ENCODE measurements at regions not wholly inside any gene's neighbourhood (a gene's known extent, or its start where the extent isn't known, plus 50 kb on each side); places are given as distances from the start of the nearest gene placed in this dataset.

GRCh38 chr2:104537116-104537515 is 316.8 kb upstream of the POU3F3 start:
- DNase-seq (ENCODE audit: low spot score) (no peak), ATAC-seq (ENCODE audit: insufficient number of reproducible peaks, low FRiP score, low read depth) (no peak)
- H3K27me3 ChIP-seq (replicated peaks; ENCODE audit: insufficient read depth), result no peaks in the 10 kb centered on the region
- TF ChIP-seq CTCF (IDR thresholded peaks at IDR 0.05), result no peak
- no peak overlapping the region for H3K27ac ChIP-seq
- no peak overlapping the region for H3K4me3 ChIP-seq
- H3K36me3 ChIP-seq, result no peaks in the 10 kb centered on the region
- H3K4me1 ChIP-seq (ENCODE audit: control insufficient read depth in 1 of 2, low read depth in 2 of 2), result no peaks in the 10 kb centered on the region
- H3K9me3 ChIP-seq, result no peaks in the 10 kb centered on the region

GRCh38 chr2:104538077-104538476 is 315.8 kb upstream of the POU3F3 start:
- Histone ChIP-seq H3K4me1 (ENCODE audit: control insufficient read depth in 1 of 2, low read depth in 2 of 2) (no peaks in the 10 kb centered on the region), H3K27me3 (replicated peaks; ENCODE audit: insufficient read depth) (no peaks in the 10 kb centered on the region), H3K27ac (no peak overlapping the region), H3K9me3 (no peaks in the 10 kb centered on the region), H3K36me3 (no peaks in the 10 kb centered on the region), H3K4me3 (no peak overlapping the region)
- ATAC-seq (ENCODE audit: insufficient number of reproducible peaks, low FRiP score, low read depth), result no peak
- DNase-seq (ENCODE audit: low spot score), result no peak
- no peak for TF ChIP-seq CTCF (IDR thresholded peaks at IDR 0.05)

GRCh38 chr2:104539649-104540048 is 314.3 kb upstream of the POU3F3 start:
- no peak for TF ChIP-seq CTCF (IDR thresholded peaks at IDR 0.05)
- Histone ChIP-seq H3K36me3 (no peaks in the 10 kb centered on the region), H3K27me3 (replicated peaks; ENCODE audit: insufficient read depth) (no peaks in the 10 kb centered on the region), H3K27ac (no peak overlapping the region), H3K9me3 (no peaks in the 10 kb centered on the region), H3K4me3 (no peak overlapping the region), H3K4me1 (ENCODE audit: control insufficient read depth in 1 of 2, low read depth in 2 of 2) (no peaks in the 10 kb centered on the region)
- DNase-seq (ENCODE audit: low spot score), result no peak
- ATAC-seq (ENCODE audit: insufficient number of reproducible peaks, low FRiP score, low read depth), result no peak

GRCh38 chr2:104545055-104545454 is 308.9 kb upstream of the POU3F3 start:
- Histone ChIP-seq H3K27ac (no peak overlapping the region), H3K36me3 (no peaks in the 10 kb centered on the region), H3K4me3 (no peak overlapping the region), H3K27me3 (replicated peaks; ENCODE audit: insufficient read depth) (no peaks in the 10 kb centered on the region), H3K9me3 (no peaks in the 10 kb centered on the region), H3K4me1 (ENCODE audit: control insufficient read depth in 1 of 2, low read depth in 2 of 2) (no peaks in the 10 kb centered on the region)
- no peak for DNase-seq (ENCODE audit: low spot score)
- ATAC-seq (ENCODE audit: insufficient number of reproducible peaks, low FRiP score, low read depth), result no peak
- TF ChIP-seq CTCF (IDR thresholded peaks at IDR 0.05), result no peak

- no peak for DNase-seq (ENCODE audit: low spot score)
- no peak for ATAC-seq (ENCODE audit: insufficient number of reproducible peaks, low FRiP score, low read depth)
Observed at GRCh38 chr2:104546537-104546936, 307.4 kb upstream of the POU3F3 start.

More at GRCh38 chr2:104546537-104546936, 307.4 kb upstream of the POU3F3 start:
- Histone ChIP-seq H3K9me3 (no peaks in the 10 kb centered on the region), H3K4me1 (ENCODE audit: control insufficient read depth in 1 of 2, low read depth in 2 of 2) (no peaks in the 10 kb centered on the region), H3K27ac (no peak overlapping the region), H3K27me3 (replicated peaks; ENCODE audit: insufficient read depth) (no peaks in the 10 kb centered on the region), H3K4me3 (no peak overlapping the region), H3K36me3 (no peaks in the 10 kb centered on the region)
- TF ChIP-seq CTCF (IDR thresholded peaks at IDR 0.05), result no peak

Measured in thoracic aorta (tissue), 2 donors.